ENCODE measurements at regions not wholly inside any gene's neighbourhood (a gene's known extent, or its start where the extent isn't known, plus 50 kb on each side); places are given as distances from the start of the nearest gene placed in this dataset. TPM values are rescaled to one million over a fixed set of nuclear protein-coding genes. Genes with fewer than 3 reads are reported as not detected.

DNA sequence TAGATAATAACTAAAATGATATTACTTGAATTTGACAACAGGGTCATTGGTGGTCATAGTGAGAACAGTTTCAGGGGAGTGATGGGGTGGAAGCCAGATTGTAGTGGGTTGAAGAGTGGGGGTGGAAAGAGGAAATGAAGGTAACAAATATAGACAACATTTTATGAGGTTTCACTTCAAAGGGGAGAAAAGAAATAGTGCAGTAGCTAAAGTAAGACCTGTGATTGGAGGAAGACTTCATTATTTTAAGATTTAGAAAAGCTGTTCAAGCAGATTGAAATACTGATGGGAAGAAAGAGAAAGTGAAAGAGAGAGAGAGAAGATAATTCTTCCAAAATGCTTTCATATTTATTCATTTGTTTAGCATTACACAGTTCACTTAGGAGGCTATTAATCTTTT is 52.0 kb upstream of the KCNA3 start:
- no peak for DNase-seq (ENCODE audit: low spot score)
- H3K27me3 ChIP-seq: peaks cover 12% of the 10 kb centered on the region
- no peak overlapping the region for H2AFZ ChIP-seq (replicated peaks)
- Mint-ChIP-seq H3K9me3 (no peaks in the 10 kb centered on the region), H3K4me1 (no peaks in the 10 kb centered on the region), H3K36me3 (no peaks in the 10 kb centered on the region), H3K27me3 (ENCODE audit: insufficient read depth, low read depth) (peaks cover 13% of the 10 kb centered on the region), H3K27ac (no peak overlapping the region), H3K4me3 (no peak overlapping the region)
- no peak for TF ChIP-seq EZH2phosphoT487 (IDR thresholded peaks at IDR 0.05)
- TF ChIP-seq, protein P1, sequence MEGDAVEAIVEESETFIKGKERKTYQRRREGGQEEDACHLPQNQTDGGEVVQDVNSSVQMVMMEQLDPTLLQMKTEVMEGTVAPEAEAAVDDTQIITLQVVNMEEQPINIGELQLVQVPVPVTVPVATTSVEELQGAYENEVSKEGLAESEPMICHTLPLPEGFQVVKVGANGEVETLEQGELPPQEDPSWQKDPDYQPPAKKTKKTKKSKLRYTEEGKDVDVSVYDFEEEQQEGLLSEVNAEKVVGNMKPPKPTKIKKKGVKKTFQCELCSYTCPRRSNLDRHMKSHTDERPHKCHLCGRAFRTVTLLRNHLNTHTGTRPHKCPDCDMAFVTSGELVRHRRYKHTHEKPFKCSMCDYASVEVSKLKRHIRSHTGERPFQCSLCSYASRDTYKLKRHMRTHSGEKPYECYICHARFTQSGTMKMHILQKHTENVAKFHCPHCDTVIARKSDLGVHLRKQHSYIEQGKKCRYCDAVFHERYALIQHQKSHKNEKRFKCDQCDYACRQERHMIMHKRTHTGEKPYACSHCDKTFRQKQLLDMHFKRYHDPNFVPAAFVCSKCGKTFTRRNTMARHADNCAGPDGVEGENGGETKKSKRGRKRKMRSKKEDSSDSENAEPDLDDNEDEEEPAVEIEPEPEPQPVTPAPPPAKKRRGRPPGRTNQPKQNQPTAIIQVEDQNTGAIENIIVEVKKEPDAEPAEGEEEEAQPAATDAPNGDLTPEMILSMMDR (IDR thresholded peaks at IDR 0.05): no peak
- no peak for TF ChIP-seq EZH2 (IDR thresholded peaks at IDR 0.05)
- no peak overlapping the region for H3K4me2 ChIP-seq
- no peaks in the 10 kb centered on the region for H3K4me1 ChIP-seq
- no peaks in the 10 kb centered on the region for H3K9me3 ChIP-seq (ENCODE audit: low read depth)
- no peaks in the 10 kb centered on the region for H4K20me1 ChIP-seq (ENCODE audit: low read depth)
- H3F3A ChIP-seq (ENCODE audit: low read depth): no peaks in the 10 kb centered on the region
- no peak overlapping the region for H3K9ac ChIP-seq
- H3K79me2 ChIP-seq (ENCODE audit: low read depth): no peaks in the 10 kb centered on the region
- H3K27ac ChIP-seq: no peak overlapping the region
- H3K36me3 ChIP-seq: no peaks in the 10 kb centered on the region
- H3K4me3 ChIP-seq: no peak overlapping the region

Small RNA genes lying in the stretch of these regions (small RNA-seq; reads per million reads assigned to genes)
- not detected for gene RF00019

Measured in neural progenitor cell (in vitro differentiated cells).